ENCODE measurements at regions not wholly inside any gene's neighbourhood (a gene's known extent, or its start where the extent isn't known, plus 50 kb on each side); places are given as distances from the start of the nearest gene placed in this dataset.
"Not testable (repeated sequence)": the region's sequence is repeated elsewhere in the genome, so short reads cannot be mapped to it uniquely, and the experiment has no call there.

- DNase-seq: not testable (repeated sequence)
Measured at GRCh38 chr16:10275214-10275996, 93.2 kb upstream of the GRIN2A start.

DNA sequence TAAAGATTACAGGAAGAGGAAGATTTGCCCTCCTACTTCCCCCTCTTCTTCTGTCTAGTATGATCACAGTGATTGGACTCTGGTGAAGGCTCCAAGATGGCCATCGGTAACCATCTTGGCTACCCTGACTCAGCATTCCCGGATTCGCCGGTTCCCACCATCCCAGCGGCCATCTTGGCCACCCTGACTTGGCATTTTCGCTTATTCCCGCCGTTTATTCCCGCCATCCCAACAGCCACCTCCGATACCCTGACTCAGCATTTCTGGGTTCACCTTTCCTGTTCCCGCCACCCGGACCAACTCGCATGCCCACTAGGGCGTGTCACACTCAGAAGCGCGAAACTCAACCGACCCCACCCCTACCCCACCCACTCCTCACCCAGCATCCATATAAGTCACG, 95.4 kb upstream of the GRIN2A start:
- DNase-seq: no peak

DNA sequence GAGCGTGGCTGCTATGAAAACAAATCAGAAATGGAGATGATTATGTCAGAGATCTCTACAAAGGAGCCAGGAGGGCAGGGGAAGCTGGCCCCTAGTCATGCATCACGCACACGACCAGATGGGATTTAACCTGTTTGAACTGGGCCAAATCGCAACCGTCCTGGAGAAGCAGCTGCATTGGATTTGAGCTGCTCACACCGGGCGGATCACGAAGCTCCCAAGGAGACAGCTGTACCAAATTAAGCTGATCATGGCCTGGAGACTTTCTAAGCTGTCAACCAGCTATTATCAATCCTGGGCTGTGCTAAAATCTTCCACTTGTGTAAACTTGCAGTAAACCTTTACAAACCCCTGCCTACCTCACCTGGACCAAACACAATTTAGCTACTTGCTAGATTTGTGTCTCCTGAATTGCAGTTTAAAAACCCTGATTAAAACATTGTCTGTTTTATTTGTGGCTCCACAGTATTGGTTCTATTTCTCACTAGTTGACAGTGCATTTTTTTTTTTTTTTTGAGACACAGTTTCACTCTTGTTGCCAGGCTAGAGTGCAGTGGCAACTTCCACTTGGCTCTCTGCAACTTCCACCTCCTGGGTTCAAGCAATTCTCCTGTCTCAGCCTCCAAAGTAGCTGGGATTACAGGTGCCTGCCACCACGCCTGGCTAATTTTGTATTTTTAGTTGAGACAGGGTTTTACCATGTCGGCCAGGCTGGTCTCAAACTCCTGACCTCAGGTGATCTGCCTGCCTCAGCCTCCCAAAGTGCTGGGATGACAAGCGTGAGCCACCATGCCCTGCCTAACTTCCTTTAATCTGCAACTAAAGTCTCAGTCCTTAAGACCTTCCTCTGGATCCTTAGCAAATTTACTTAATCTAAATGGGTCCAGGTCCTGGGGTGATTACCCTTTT, 98.3 kb upstream of the GRIN2A start:
- no peak for DNase-seq

DNA sequence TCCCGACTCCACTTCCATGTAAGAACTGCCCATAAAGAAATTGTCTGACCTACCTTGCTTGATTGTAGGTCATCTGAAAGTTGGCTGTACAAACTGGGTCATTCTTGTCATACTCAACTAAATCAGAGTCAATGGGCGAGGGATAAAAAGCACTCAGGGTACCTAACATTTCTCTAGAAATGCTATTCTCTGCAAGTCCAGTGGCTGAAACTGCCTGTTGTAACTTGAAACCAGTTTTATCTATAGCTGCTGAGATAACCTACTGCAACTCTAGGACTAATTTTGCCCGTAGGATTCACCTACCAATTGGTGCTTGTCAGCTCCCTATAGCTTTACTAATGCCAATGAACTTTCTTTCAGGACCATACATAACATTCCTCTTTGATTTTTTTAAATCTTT, 100.1 kb upstream of the GRIN2A start:
- no peak for DNase-seq

DNA sequence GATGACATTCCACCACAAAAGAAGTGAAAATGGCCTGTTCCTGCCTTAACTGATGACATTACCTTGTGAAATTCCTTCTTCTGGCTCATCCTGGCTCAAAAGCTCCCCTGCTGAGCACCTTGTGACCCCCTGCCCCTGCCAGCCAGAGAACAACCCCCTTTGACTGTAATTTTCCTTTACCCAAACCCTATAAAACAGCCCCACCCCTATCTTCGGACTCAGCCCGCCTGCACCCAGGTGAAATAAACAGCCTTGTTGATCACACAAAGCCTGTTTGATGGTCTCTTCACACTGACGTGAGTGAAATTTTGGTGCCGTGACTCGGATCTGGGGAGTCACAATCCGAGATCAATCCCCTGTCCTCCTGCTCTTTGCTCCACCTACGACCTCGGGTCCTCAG, 101.0 kb upstream of the GRIN2A start:
- not testable (repeated sequence) for DNase-seq

DNA sequence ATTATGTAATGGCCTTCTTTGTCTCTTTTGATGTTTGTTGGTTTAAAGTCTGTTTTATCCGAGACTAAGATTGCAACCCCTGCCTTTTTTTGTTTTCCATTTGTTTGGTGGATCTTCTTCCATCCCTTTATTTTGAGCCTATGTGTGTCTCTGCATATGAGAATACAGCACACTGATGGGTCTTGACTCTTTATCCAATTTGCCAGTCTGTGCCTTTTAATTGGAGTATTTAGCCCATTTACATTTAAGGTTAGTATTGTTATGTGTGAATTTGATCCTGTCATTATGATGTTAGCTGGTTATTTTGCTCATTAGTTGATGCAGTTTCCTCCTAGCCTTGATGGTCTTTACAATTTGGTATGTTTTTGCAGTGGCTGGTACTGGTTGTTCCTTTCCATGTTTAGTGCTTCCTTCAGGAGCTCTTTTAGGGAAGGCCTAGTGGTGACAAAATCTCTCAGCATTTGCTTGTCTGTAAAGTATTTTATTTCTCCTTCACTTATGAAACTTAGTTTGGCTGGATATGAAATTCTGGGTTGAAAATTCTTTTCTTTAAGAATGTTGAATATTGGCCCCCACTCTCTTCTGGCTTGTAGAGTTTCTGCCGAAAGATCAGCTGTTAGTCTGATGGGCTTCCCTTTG, 95.3 kb upstream of the ATF7IP2 start:
- not testable (repeated sequence) for DNase-seq

GRCh38 chr16:10292197-10292596, 93.7 kb upstream of the ATF7IP2 start:
- DNase-seq: not testable (repeated sequence)

- not testable (repeated sequence) for DNase-seq
Measured at GRCh38 chr16:10292976-10293375, 92.9 kb upstream of the ATF7IP2 start.

DNA sequence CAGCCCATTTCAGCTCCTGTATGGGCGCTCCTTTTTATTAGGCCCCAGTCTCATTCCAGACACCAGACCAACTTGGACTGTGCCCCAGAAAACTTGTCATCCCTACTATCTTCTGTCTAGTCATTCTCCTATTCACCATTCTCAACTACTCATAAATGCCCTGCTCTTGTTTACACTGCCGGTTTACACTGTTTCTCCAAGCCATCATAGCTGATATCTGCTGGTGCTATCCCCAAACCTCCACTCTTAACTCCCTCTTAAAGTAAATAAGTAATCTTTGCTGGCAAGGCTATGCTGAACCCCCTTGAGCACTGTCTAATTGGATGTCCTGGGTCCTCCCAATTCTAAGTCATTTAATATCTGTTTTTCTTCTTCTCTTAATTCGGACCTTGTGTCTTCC, 91.7 kb upstream of the ATF7IP2 start:
- DNase-seq: not testable (repeated sequence)

DNA sequence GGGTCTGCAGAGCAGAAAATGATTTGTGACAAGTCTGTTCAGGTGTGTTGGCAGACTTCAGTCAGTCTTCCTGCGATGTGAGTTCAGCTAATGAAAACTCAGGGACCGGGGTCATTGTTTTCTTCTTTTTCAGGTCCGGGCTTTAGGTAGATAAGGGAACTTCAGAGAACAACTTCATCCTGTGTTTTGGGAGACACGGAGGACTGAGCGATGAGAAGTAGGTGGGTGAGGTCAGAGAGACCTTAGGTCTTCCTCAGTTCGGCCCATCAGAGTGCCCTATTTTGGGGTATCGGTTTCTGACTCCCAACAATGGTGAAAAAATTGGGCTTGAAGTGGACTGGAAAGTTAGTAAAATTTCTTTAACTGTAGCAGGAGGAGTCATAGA, 88.9 kb upstream of the ATF7IP2 start:
- DNase-seq: no peak

- no peak for DNase-seq
Measured at GRCh38 chr16:10297341-10298006, 88.4 kb upstream of the ATF7IP2 start.

DNA sequence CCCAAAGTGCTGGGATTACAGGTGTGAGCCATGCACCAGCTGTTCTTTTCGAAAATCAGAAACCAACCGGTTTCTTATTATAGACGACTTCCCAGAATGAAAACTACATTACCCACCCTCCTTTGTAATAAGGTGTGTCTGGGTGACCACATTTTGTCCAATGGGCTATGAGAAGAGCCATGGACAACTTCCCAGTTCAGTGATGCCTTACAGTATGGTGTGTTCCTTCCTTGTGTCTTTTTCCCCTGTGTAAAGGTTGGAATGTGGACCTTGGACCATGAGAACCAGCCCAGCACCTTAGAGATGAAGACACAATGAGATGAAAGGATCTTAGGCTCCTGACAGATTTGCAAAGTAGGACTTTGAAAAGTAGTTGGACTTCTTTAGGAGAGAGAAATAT, 85.0 kb upstream of the ATF7IP2 start:
- no peak for DNase-seq

DNA sequence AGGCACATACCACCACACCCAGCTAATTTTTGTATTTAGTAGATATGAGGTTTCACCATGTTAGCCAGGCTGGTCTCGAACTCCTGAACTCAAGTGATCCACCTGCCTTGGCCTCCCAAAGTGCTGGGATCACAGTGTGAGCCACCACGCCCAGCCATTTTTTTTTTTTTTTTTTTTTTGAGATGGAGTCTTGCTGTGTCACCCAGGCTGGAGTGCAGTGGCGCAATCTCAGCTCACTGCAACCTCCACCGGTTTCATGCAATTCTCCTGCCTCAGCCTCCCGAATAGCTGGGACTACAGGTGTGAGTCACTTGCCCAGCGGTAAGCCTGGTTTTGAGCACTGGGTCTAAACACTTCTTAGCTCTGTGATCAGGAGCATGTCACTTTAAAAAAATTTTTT, 84.3 kb upstream of the ATF7IP2 start:
- not testable (repeated sequence) for DNase-seq

GRCh38 chr16:10305912-10306311, 79.9 kb upstream of the ATF7IP2 start:
- DNase-seq: no peak

DNA sequence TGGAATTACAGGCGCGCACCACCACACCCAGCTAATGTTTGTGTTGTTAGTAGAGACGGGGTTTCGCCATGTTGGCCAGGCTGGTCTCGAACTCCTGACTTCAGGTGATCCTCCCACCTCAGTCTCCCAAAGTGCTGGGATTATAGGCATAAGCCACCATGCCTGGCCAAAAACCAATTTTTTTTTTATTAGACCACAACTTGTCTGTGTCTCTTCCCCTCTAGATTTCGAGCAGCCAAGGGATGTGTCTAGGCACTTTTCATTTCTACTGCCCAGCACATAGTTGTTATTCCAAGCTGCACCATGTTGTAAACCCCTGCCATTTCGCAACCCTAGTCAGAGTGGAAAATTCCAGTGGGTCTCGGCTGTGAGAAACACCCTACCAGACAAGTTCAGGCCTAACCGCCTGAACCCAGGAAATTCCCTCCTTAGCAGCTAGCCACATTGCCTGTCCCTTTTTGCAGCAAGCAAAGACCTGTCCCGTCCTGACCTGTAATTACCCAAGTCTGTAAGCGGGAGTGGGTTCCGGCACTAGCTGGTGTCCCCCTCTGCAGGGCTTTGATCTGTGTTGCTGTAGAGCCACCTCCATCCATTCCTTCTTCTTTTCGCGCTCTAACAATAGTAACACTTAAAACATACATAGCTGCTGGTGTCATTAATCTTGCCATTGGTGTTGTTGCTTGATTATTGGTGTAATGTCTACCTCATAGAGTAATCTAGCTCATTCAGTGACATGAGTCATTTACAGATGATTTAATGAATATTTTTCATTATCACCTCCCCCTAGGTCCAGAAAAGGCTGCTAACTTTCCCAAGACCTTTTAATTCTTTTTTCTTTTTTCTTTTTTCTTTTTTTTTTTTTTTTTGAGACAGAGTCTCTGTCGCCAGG, 77.3 kb upstream of the ATF7IP2 start:
- DNase-seq: no peak

GRCh38 chr16:10309271-10309932, 76.5 kb upstream of the ATF7IP2 start:
- no peak for DNase-seq

DNA sequence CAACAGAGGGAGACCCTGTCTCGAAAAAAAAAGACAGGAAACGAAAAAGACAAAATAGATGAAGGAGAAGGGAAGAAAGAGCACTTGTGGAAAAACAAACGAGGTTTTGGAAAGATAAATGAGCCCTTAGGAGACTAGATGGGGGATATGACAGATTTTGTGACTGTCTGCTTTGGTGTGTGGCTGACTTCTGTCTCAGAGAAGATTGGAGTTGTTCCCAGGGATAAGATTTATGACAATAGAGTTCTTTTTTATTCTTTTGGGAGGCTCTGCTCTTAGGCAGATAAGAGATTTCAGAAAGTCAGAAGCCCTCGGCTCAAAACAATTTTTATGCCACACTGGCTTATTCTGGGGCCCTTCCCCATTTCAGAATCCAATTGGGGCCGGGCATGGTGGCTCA, 73.9 kb upstream of the ATF7IP2 start:
- no peak for DNase-seq

GRCh38 chr16:10312784-10313724, 72.8 kb upstream of the ATF7IP2 start:
- no peak for DNase-seq

- no peak for DNase-seq
Measured at GRCh38 chr16:10314317-10314716, 71.5 kb upstream of the ATF7IP2 start.

DNA sequence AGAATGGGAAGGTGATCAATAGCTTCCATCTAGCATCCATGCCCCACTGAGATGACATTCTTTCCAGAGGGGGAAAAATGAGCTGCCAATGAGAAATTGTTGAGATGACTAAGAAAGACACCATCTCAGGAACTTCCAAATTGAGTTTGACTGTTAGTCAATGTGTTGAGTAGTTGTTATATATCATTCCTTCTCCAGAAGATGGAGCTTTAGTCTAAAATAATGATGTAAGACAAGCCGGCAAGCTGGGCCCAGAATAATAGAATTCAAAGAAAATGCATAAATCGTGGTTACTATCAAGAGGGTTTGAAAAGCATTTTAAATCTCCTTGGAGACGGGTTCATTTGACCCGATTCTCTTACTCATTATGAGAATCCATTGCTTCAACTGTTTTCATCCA, 71.0 kb upstream of the ATF7IP2 start:
- no peak for DNase-seq
